CD4-positive, alpha-beta T cell treated with Interferon alpha-2 for 1 hour (primary cell): ENCODE measurements at regions not wholly inside any gene's neighbourhood (a gene's known extent, or its start where the extent isn't known, plus 50 kb on each side); places are given as distances from the start of the nearest gene placed in this dataset.
A peak's percentile ranks its signal among the peaks of the same experiment; 100 is the strongest.

Experiments
- DNase-seq, 2 donors: peaks; one replicate each; pipeline ENCODE4 v3.0.0-alpha.2; 2020 to 2022

- DNase-seq = no peak
These were observed 89.0 kb downstream of the MXRA5 start for GRCh38 chrX:3257471-3257870.

GRCh38 chrX:3256868-3257267 lies 89.6 kb downstream of the MXRA5 start:
- no peak for DNase-seq

GRCh38 chrX:3252744-3253143 lies 93.7 kb downstream of the MXRA5 start:
- DNase-seq = peak in 1 of 2 donors; percentile 9

GRCh38 chrX:3250966-3251365 lies 95.5 kb downstream of the MXRA5 start:
- no peak for DNase-seq

GRCh38 chrX:3244955-3245354 lies 101.5 kb downstream of the MXRA5 start:
- no peak for DNase-seq

- DNase-seq = no peak
These were observed 102.2 kb downstream of the MXRA5 start for GRCh38 chrX:3244203-3244743.

- DNase-seq = no peak
These were observed 114.1 kb downstream of the MXRA5 start for GRCh38 chrX:3232262-3232923.

GRCh38 chrX:3231766-3232165 lies 114.7 kb downstream of the MXRA5 start:
- no peak for DNase-seq

- no peak for DNase-seq
These were observed 116.0 kb downstream of the MXRA5 start for GRCh38 chrX:3230496-3230895.

- no peak for DNase-seq
These were observed 118.9 kb downstream of the MXRA5 start for GRCh38 chrX:3227526-3227925.

GRCh38 chrX:3226087-3226486 lies 120.4 kb downstream of the MXRA5 start:
- DNase-seq = no peak

- no peak for DNase-seq
These were observed 124.8 kb downstream of the MXRA5 start for GRCh38 chrX:3221643-3222042.

GRCh38 chrX:3219667-3220066 lies 126.8 kb downstream of the MXRA5 start:
- no peak for DNase-seq

- DNase-seq = no peak
These were observed 127.2 kb downstream of the MXRA5 start for GRCh38 chrX:3219231-3219630.

- no peak for DNase-seq
These were observed 128.0 kb downstream of the MXRA5 start for GRCh38 chrX:3218442-3218841.

- no peak for DNase-seq
These were observed 129.8 kb downstream of the MXRA5 start for GRCh38 chrX:3216581-3217180.

- DNase-seq = no peak
These were observed 131.2 kb downstream of the MXRA5 start for GRCh38 chrX:3215249-3215648.

GRCh38 chrX:3206314-3206713 lies 140.1 kb downstream of the MXRA5 start:
- no peak for DNase-seq

GRCh38 chrX:3204606-3205005 lies 141.8 kb downstream of the MXRA5 start:
- DNase-seq = no peak

- DNase-seq = no peak
These were observed 150.6 kb downstream of the MXRA5 start for GRCh38 chrX:3195845-3196244.

GRCh38 chrX:3192835-3193234 lies 151.6 kb downstream of the ARSF start:
- DNase-seq = no peak

- no peak for DNase-seq
These were observed 150.5 kb downstream of the ARSF start for GRCh38 chrX:3191796-3192195.

GRCh38 chrX:3191201-3191600 lies 149.9 kb downstream of the ARSF start:
- DNase-seq = no peak

GRCh38 chrX:3184176-3184930 lies 143.1 kb downstream of the ARSF start:
- DNase-seq = no peak
